ENCODE measurements at regions not wholly inside any gene's neighbourhood (a gene's known extent, or its start where the extent isn't known, plus 50 kb on each side); places are given as distances from the start of the nearest gene placed in this dataset.

- no peak for TF ChIP-seq POLR2AphosphoS5 (IDR thresholded peaks at IDR 0.05; ENCODE audit: low read depth, low read length)
These were observed 50.8 kb upstream of the RFC3 start for GRCh38 chr13:33767140-33767539.
